ENCODE measurements at regions not wholly inside any gene's neighbourhood (a gene's known extent, or its start where the extent isn't known, plus 50 kb on each side); places are given as distances from the start of the nearest gene placed in this dataset.

DNA sequence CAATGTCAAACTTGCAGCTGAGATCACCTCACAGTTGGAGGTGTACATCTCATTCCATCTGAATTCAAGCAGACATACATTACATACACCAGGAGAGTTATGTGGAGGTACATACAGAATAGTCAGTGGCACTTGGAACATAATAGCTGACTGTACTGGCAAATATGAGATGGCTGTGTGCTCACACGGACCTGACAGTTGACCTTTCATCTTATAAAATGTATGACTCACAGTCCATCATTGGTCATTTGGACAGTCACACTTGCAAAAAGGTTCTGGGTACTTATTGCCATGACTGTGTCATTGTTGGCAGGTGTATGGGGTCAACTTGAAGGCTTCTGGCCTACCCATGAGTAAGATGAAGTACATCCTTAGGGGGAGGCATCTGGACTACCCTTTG is 88.6 kb upstream of the WDR1 start:
- dilution Hi-C loops (cut with HindIII; ENCODE audit: low sequenced_read_pairs, unreplicated experiment) (no loop called here), in situ Hi-C loops (cut with MboI; ENCODE audit: low sequenced_read_pairs) (no loop called here), intact Hi-C loops (cut with micrococcal nuclease) (no loop called here)
- Histone ChIP-seq H3K9me1 (ENCODE audit: insufficient read depth, low read length) (no peaks in the 10 kb centered on the region), H2BK5ac (ENCODE audit: low read depth, low read length, poor library complexity, severe bottlenecking) (no peak overlapping the region), H3K79me1 (ENCODE audit: low read depth in 1 of 2, low read length in 2 of 2) (no peaks in the 10 kb centered on the region), H3K18ac (ENCODE audit: low read depth, low read length) (no peak overlapping the region), H4K8ac (ENCODE audit: low read depth in 2 of 2, low read length in 2 of 2) (no peak overlapping the region), H4K20me1 (ENCODE audit: insufficient read depth, low read length) (no peaks in the 10 kb centered on the region), H4K91ac (ENCODE audit: insufficient read depth, low read depth, low read length) (no peak overlapping the region), H3K4ac (ENCODE audit: low read depth, low read length) (no peak overlapping the region), H2BK20ac (ENCODE audit: low read depth, low read length) (no peak overlapping the region), H2AK5ac (ENCODE audit: low read depth, low read length) (no peak overlapping the region), H2AK9ac (replicated peaks; ENCODE audit: low read depth, low read length, poor library complexity) (no peak overlapping the region), H2AFZ (replicated peaks; ENCODE audit: low read length, poor library complexity) (no peak overlapping the region), H3K27me3 (ENCODE audit: control insufficient read depth, insufficient read depth, low read length) (no peaks in the 10 kb centered on the region), H3K9me3 (ENCODE audit: control insufficient read depth, insufficient read depth, low read length) (no peaks in the 10 kb centered on the region), H3K56ac (ENCODE audit: extremely low read depth, insufficient read depth, low read length) (no peak overlapping the region), H2BK15ac (ENCODE audit: low read depth, low read length) (no peak overlapping the region), H2BK120ac (ENCODE audit: low read depth, low read length) (no peak overlapping the region), H3K36me3 (ENCODE audit: control insufficient read depth, insufficient read depth, low read length) (no peaks in the 10 kb centered on the region), H3K4me3 (ENCODE audit: insufficient read depth, low read depth, low read length) (no peak overlapping the region), H4K5ac (ENCODE audit: low read depth, low read length) (no peak overlapping the region), H3K23ac (ENCODE audit: low read depth, low read length) (no peak overlapping the region), H3K9ac (ENCODE audit: low read depth, low read length) (no peak overlapping the region), H3K14ac (replicated peaks; ENCODE audit: low read depth, low read length) (no peak overlapping the region), H3K4me2 (ENCODE audit: low read depth, low read length) (no peak overlapping the region), H3K27ac (ENCODE audit: insufficient read depth, low read length) (no peak overlapping the region), H3K4me1 (ENCODE audit: control insufficient read depth, insufficient read depth, low read length) (no peaks in the 10 kb centered on the region)
- TF ChIP-seq SMC3 (IDR thresholded peaks at IDR 0.05; ENCODE audit: low read depth, low read length) (no peak), MAZ (IDR thresholded peaks at IDR 0.05; ENCODE audit: borderline replicate concordance, low read depth, low read length) (no peak), POLR2A (IDR thresholded peaks at IDR 0.05; ENCODE audit: low read depth, low read length) (no peak), FOS (IDR thresholded peaks at IDR 0.05; ENCODE audit: low read depth, low read length) (no peak), RAD21 (IDR thresholded peaks at IDR 0.05; ENCODE audit: low read length) (no peak), MAFK (IDR thresholded peaks at IDR 0.05; ENCODE audit: low read depth, low read length) (no peak), NFE2L2 (IDR thresholded peaks at IDR 0.05; ENCODE audit: low read depth, low read length) (no peak), MXI1 (IDR thresholded peaks at IDR 0.05; ENCODE audit: borderline replicate concordance, low read depth, low read length) (no peak)
- TF ChIP-seq, protein P1, sequence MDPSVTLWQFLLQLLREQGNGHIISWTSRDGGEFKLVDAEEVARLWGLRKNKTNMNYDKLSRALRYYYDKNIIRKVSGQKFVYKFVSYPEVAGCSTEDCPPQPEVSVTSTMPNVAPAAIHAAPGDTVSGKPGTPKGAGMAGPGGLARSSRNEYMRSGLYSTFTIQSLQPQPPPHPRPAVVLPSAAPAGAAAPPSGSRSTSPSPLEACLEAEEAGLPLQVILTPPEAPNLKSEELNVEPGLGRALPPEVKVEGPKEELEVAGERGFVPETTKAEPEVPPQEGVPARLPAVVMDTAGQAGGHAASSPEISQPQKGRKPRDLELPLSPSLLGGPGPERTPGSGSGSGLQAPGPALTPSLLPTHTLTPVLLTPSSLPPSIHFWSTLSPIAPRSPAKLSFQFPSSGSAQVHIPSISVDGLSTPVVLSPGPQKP (IDR thresholded peaks at IDR 0.05; ENCODE audit: borderline replicate concordance, low read depth, low read length): no peak
- TF ChIP-seq, protein P2, sequence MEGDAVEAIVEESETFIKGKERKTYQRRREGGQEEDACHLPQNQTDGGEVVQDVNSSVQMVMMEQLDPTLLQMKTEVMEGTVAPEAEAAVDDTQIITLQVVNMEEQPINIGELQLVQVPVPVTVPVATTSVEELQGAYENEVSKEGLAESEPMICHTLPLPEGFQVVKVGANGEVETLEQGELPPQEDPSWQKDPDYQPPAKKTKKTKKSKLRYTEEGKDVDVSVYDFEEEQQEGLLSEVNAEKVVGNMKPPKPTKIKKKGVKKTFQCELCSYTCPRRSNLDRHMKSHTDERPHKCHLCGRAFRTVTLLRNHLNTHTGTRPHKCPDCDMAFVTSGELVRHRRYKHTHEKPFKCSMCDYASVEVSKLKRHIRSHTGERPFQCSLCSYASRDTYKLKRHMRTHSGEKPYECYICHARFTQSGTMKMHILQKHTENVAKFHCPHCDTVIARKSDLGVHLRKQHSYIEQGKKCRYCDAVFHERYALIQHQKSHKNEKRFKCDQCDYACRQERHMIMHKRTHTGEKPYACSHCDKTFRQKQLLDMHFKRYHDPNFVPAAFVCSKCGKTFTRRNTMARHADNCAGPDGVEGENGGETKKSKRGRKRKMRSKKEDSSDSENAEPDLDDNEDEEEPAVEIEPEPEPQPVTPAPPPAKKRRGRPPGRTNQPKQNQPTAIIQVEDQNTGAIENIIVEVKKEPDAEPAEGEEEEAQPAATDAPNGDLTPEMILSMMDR (conservative IDR thresholded peaks at IDR 0.05; ENCODE audit: low read depth, low read length): no peak
- BruUV-seq (replicated peaks): no TSS peak
- no CpG with 5 or more reads among the region's 1 CpG for WGBS, 2 experiments (ENCODE audit: extremely low coverage in 2 of 2, insufficient read length in 1 of 2)
- DNase-seq (no peak), ATAC-seq (ENCODE audit: low read depth) (no peak)
- ChIA-PET CTCF (no interaction called here), POLR2A (ENCODE audit: unreplicated experiment) (no interaction called here)
